Pancreas (tissue), 10 donors: ENCODE measurements at regions not wholly inside any gene's neighbourhood (a gene's known extent, or its start where the extent isn't known, plus 50 kb on each side); places are given as distances from the start of the nearest gene placed in this dataset.
A peak's percentile ranks its signal among the peaks of the same experiment; 100 is the strongest.
"Not testable (repeated sequence)": the region's sequence is repeated elsewhere in the genome, so short reads cannot be mapped to it uniquely, and the experiment has no call there.

Experiments
- ATAC-seq, 4 donors: fragments of 200-7000 bp; cut with Tn5 transposase; one replicate each; pipeline versions ENCODE4 v1.8.0 to v1.9.1; 2020; ENCODE audit warnings: mild to moderate bottlenecking in 4 of 4, moderate library complexity in 4 of 4
- DNase-seq, 6 donors: peaks; one replicate each; pipeline ENCODE4 v3.0.0-alpha.2; 2020
- FAIRE-seq: peaks from 2 replicates; lab custom pipeline; 2012; peaks lifted over from hg19 to GRCh38; lab: Jason Lieb, UNC
- H3K27ac ChIP-seq, 4 donors: fragments of 200-600 bp; sonication (generic); 1 replicate in 3 of 4; 2 replicates in 1 of 4; pipeline versions ENCODE4 v1.5.0 to v1.8.0; 2020
- H3K27me3 ChIP-seq, 4 donors: fragments of 200-600 bp; one replicate each; pipeline ENCODE4 v1.8.0; 2021
- H3K36me3 ChIP-seq, 3 donors: fragments of 200-600 bp; sonication (generic) in 1 of 3; one replicate each; pipeline versions ENCODE4 v1.5.0 to v1.8.0; 2020 to 2021
- H3K4me1 ChIP-seq, 3 donors: fragments of 200-600 bp; one replicate each; pipeline ENCODE4 v1.8.0; 2021
- H3K4me3 ChIP-seq, 4 donors: fragments of 200-600 bp; sonication (generic) in 2 of 4; one replicate each; pipeline versions ENCODE4 v1.5.0 to v1.8.0; 2020 to 2021
- H3K9me3 ChIP-seq, 4 donors: fragments of 200-600 bp; one replicate each; pipeline ENCODE4 v1.8.0; 2021
- CTCF ChIP-seq, 4 donors: fragments of 200-600 bp; sonication (generic) in 3 of 4; IDR thresholded peaks; one replicate each; pipeline versions ENCODE4 v1.5.0 to v1.8.0; 2021; ENCODE audit warnings: antibody characterized with exemption in 4 of 4
- WGBS, 2 donors: extraction: QIAGEN DNeasy Blood & Tissue Kit; methylation state at CpG; one replicate each; pipeline ENCODE4 v1.1.7; 2013; 5-methylcytosine and 5-hydroxymethylcytosine counted together
- intact Hi-C, 3 donors: fragments of 100-400 bp; cut with DNase I; formaldehyde crosslinking; loops; one replicate each; pipeline versions ENCODE4 v1.11.1 to v1.14.2; 2022
- donor health status: healthy with polysubstance abuse.
- donor health status: DM: no; HTN: no; CAD: no; lungs with moderate emphysema.
- donor health status: DM: no; HTN: no; CAD: no.
- donor health status: control.
- donor health status: control.
- donor health status: Bipolar disorder and iron deficiency.
- donor health status: DM: yes; HTN: yes; CAD: no.
- donor health status: DM: no; HTN: no; CAD: no.
- donor health status: DM: no; HTN: no; CAD: no.
- donor health status: DM: yes; HTN: yes; CAD: no.

- H3K36me3 ChIP-seq = no peaks in the 10 kb centered on the region
- DNase-seq = no peak
- intact Hi-C loops = no loop called here
- peak in 1 of 4 donors; percentile 52 for ATAC-seq
- TF ChIP-seq CTCF (IDR thresholded peaks at IDR 0.05) = no peak
- FAIRE-seq = no peak
- no peak overlapping the region for H3K4me3 ChIP-seq
- no peak overlapping the region for H3K27ac ChIP-seq
- WGBS, 2 donors = 39 to 40% methylated on average over 2 of the region's 2 CpGs
- no peaks in the 10 kb centered on the region for H3K4me1 ChIP-seq
- no peaks in the 10 kb centered on the region for H3K9me3 ChIP-seq
- H3K27me3 ChIP-seq = no peaks in the 10 kb centered on the region
Observed at GRCh38 chr5:54383941-54384340, 71.6 kb upstream of the HSPB3 start.

- no peak overlapping the region for H3K27ac ChIP-seq
- H3K27me3 ChIP-seq = no peaks in the 10 kb centered on the region
- WGBS, 2 donors = 63 to 76% methylated on average over 3 of the region's 3 CpGs
- FAIRE-seq = no peak
- intact Hi-C loops = no loop called here
- no peak overlapping the region for H3K4me3 ChIP-seq
- DNase-seq = no peak
- TF ChIP-seq CTCF (IDR thresholded peaks at IDR 0.05) = no peak
- ATAC-seq = no peak
- H3K36me3 ChIP-seq = no peaks in the 10 kb centered on the region
- H3K9me3 ChIP-seq = no peaks in the 10 kb centered on the region
- no peaks in the 10 kb centered on the region for H3K4me1 ChIP-seq
Observed at GRCh38 chr5:54383225-54383901, 72.1 kb upstream of the HSPB3 start.

GRCh38 chr5:54381319-54381718 lies 70.9 kb upstream of the ARL15 start:
- FAIRE-seq, H3K27ac ChIP-seq, H3K4me3 ChIP-seq, ATAC-seq, H3K4me1 ChIP-seq, H3K27me3 ChIP-seq, intact Hi-C loops, H3K36me3 ChIP-seq, H3K9me3 ChIP-seq: not testable (repeated sequence)
- DNase-seq = peak in 1 of 6 donors; percentile 60
- 91 to 93% methylated on average over 14 to 31 of the region's 31 CpGs for WGBS, 2 donors

- intact Hi-C loops = no loop called here
- Histone ChIP-seq H3K4me3 (no peak overlapping the region), H3K36me3 (no peaks in the 10 kb centered on the region), H3K27ac (no peak overlapping the region), H3K27me3 (no peaks in the 10 kb centered on the region), H3K4me1 (no peaks in the 10 kb centered on the region), H3K9me3 (no peaks in the 10 kb centered on the region)
- no peak for FAIRE-seq
- no peak for DNase-seq
- no peak for ATAC-seq
- WGBS, 2 donors = 71 to 76% methylated on average over 2 of the region's 2 CpGs
- TF ChIP-seq CTCF (IDR thresholded peaks at IDR 0.05) = no peak
Observed at GRCh38 chr5:54379590-54379989, 69.2 kb upstream of the ARL15 start.

GRCh38 chr5:54378707-54379106 lies 68.3 kb upstream of the ARL15 start:
- DNase-seq (peak in 1 of 6 donors; percentile 48), ATAC-seq (no peak), FAIRE-seq (no peak)
- H3K36me3 ChIP-seq = no peaks in the 10 kb centered on the region
- no peak overlapping the region for H3K4me3 ChIP-seq
- no peak for TF ChIP-seq CTCF (IDR thresholded peaks at IDR 0.05)
- H3K27me3 ChIP-seq = no peaks in the 10 kb centered on the region
- 88 to 93% methylated on average over 10 of the region's 10 CpGs for WGBS, 2 donors
- H3K4me1 ChIP-seq = no peaks in the 10 kb centered on the region
- no peaks in the 10 kb centered on the region for H3K9me3 ChIP-seq
- intact Hi-C loops = no loop called here
- no peak overlapping the region for H3K27ac ChIP-seq

- WGBS, 2 donors = 84 to 91% methylated on average over 1 of the region's 1 CpG
- ATAC-seq, H3K4me3 ChIP-seq, DNase-seq, H3K36me3 ChIP-seq, H3K4me1 ChIP-seq, H3K27ac ChIP-seq, intact Hi-C loops, H3K9me3 ChIP-seq, H3K27me3 ChIP-seq, FAIRE-seq: not testable (repeated sequence)
Observed at GRCh38 chr5:54377339-54377738, 67.0 kb upstream of the ARL15 start.
